Inferior parietal cortex (tissue), 1 donor: ENCODE measurements at regions not wholly inside any gene's neighbourhood (a gene's known extent, or its start where the extent isn't known, plus 50 kb on each side); places are given as distances from the start of the nearest gene placed in this dataset.

Experiments used
- DNase-seq: peaks from one replicate; pipeline ENCODE4 v3.0.0-alpha.2; 2016; ENCODE audit errors: extremely low spot score

DNA sequence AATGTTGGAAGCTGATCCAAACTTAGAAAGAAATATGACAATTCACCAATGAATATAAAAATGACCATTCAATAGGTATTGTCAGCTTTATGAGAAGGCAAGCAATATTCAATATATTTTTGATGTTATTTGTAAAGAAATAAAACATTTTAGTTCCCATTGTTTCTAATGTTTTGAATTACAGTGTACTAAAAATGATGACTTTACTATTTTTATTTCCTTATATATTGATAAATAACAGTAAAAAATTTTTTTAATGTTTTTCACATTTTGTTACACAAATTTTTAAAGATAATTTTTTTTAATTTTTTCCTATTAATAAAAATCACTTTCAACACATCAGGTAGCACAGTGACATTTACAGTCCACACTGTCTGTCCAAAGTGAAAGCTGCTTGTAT is 565.5 kb upstream of the FAM241A start:
- no peak for DNase-seq

- DNase-seq = no peak
Observed at GRCh38 chr4:111595456-111595855, 549.8 kb upstream of the FAM241A start.

GRCh38 chr4:111596491-111596890 is 548.8 kb upstream of the FAM241A start:
- no peak for DNase-seq

- no peak for DNase-seq
Observed at GRCh38 chr4:111601671-111602070, 543.6 kb upstream of the FAM241A start.

GRCh38 chr4:111602848-111603247 is 542.4 kb upstream of the FAM241A start:
- DNase-seq = no peak

DNA sequence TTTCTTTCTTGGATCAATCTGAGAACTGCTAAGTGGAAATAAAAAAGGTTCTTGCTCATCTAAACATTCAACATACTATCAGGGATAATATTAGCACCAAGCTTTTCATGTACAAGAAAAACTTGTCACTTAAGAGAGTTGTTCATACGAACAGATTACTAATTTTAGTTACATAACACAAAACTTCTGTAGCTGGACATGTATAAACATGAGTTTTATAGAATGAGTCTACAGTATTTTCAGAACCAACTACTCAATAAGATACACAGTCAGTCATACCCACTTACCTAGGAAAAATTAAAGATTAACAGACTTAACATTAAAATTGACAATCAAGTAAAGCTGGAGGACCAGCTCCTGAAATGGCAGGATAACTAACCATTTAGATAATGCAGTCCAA is 540.1 kb upstream of the FAM241A start:
- no peak for DNase-seq

- DNase-seq = no peak
Observed at GRCh38 chr4:111610681-111611080, 534.6 kb upstream of the FAM241A start.

DNA sequence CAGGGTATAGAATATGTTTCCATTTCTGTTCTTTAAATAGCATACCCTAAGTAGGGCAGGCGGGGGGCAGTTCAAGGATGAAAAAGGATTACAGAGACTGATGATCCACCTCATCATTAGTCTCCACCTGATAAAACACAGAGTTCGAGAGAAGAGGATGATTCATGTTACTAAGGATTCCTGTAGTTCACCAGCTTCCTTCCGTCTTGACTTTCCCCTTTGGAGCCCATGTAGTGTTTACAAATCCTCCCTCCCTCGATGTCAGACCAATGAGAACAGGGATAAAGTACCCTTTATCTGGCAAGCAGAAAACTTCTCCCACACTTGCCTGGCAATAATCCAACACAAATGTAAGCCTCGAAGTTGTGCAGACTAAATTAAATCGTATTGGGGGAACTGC is 526.3 kb upstream of the FAM241A start:
- no peak for DNase-seq

DNA sequence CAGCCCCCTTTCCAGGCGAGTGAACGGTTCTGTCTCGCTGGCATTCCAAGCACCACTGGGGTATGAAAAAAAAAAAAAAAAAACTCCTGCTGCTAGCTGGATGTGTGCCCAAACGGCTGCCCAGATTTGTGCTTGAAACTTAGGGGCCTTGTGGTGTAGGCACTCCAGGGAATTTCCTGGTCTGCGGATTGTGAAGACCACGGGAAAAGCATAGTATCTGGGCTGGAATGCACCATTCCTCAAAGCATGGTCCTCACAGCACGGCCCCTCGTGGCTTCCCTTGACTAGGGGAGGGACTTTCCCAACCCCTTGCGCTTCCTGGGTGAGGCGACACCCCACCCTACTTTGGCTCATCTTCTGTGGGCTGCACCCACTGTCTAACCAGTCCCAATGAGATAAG is 516.8 kb upstream of the FAM241A start:
- no peak for DNase-seq

- DNase-seq = peak; percentile 64
Observed at GRCh38 chr4:111630705-111631104, 514.5 kb upstream of the FAM241A start.

DNA sequence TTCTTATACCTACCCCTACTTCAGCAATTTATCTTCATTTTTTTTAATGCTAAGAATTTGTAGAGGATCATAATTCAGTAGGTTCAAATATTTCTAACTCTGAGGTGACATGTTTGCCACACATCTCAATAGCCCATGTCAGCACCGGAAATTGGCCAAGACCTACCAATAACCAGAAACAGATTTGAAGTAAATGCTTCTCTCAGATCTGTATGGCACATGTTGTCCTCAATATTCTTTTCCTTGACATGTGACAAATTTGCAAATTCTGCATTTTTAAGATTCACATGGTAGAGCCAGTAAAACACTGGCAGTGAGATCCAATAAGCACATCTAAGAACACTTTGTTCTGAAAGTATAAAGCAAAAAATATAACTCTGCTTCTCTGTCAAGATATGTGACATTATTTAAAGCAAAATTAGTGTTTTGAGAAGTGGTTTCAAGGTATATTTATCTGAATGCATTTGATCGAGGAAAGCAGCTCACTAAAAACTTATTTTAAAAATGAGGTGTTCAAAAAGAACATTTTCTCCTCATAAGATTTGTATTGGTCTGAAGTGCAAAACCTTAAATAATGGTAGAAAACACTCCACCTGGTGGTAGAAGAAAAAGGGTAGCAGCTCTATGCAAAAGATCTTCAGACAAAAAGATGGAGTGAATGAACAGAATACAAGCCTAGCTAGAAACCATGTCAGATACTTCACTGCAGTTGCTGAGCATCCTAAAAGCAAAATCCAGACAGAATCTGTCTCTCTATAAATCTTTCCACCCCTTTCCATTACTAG is 513.8 kb upstream of the FAM241A start:
- DNase-seq = peak; percentile 18

GRCh38 chr4:111632641-111633151 is 512.6 kb upstream of the FAM241A start:
- DNase-seq = no peak

- DNase-seq = no peak
Observed at GRCh38 chr4:111633663-111634266, 511.5 kb upstream of the FAM241A start.

DNA sequence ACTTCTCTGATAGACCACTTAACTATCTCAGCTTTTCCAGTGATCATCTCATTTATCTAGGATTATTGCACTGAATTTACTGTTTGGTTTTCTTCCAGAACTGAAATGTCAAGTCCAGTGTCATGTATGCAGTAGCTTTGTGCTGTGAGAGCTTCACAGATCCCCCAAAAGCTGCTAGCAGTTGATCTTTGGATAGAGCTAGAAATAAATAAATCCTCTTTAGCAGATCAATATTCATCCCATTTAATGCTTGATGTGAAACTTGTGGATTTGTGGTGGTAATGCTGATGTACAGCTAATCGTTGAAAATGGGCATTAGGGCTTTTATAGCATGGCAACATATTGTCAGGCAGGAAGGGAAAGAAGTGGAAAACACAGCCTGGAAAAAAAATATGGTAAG is 509.6 kb upstream of the FAM241A start:
- DNase-seq = no peak

DNA sequence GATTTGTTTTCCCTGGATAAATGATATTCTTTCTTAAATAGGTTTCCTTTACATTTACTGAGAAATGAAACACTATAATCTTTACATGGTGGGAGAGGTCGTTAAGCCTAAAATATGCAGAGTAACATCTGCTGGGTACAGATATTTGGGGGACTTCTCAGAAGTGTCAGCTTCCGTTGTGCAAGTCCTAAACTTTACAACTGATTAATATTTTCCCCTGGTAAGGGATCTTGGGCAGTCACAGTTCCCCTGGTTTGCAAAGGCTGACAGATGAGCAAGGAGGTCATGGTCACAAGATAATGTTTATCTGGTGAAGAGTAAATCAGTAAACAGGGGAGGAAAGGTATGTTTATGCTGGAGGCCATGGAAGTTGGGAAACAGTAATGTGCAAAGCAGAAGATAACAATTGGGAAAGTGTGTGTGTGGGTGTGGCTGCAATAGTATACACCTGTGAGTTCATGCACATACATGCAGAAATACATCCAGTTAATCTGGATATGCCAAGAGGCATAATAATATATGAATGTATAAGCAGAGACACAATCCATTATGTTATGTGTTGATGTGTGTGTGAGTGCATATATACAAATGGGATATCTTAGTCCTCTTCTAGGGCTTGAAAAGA is 508.2 kb upstream of the FAM241A start:
- no peak for DNase-seq

- no peak for DNase-seq
Observed at GRCh38 chr4:111639120-111639690, 506.0 kb upstream of the FAM241A start.

DNA sequence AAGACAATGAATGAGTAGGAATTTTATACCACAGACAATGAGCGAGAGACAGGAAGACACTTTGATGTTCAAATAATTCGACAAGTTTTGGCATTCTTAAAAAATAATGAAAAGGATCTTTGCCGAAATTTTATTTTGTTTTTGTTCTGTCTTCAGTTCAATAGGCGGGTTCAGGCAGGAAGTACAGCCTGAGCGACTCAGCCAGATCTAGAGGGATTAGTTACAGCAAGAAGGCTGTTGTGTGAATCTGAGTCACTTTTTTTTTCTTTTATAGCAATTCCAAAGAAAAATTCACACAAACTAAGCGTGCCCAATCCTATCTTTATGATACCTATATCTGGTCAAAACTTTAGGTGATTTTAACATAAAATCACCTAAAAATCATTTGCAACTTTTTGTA is 505.4 kb upstream of the FAM241A start:
- DNase-seq = no peak

DNA sequence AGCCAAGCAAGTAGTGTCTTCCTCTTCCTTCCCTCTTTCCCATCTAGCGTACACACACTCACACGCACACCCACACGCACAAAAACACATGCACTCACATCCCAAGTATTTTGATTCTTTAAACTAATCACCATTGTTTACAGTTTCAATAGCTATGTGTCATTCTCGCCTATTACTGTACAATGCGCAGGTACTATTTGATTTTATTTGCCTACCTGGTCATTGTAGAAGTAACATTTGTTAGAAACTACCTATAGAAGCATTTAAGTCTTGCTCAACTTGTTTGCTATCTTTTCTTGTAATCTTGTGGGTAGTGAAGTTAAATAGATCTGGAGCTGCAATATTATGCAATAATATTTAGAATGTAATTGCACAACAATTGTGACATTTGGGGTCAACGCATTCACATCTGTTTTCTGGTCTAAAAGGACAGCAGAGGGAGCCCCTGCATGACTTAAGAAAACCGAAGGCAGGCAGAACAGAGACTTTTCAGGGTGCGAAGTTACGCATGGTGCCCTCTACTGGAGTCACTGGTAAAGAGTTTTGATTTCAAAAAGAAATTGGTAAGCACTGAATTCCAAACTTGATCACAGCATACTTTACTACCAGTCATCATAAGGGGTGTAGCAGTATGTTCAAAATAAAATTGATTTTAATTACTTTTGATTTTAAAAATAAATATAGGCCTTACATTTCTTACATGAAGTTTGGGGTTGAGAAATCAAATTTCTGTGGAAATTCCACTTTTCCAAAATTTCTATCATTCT is 503.3 kb upstream of the FAM241A start:
- DNase-seq = peak; percentile 87

- DNase-seq = no peak
Observed at GRCh38 chr4:111648056-111648455, 497.2 kb upstream of the FAM241A start.

GRCh38 chr4:111649308-111649707 is 495.9 kb upstream of the FAM241A start:
- DNase-seq = no peak

DNA sequence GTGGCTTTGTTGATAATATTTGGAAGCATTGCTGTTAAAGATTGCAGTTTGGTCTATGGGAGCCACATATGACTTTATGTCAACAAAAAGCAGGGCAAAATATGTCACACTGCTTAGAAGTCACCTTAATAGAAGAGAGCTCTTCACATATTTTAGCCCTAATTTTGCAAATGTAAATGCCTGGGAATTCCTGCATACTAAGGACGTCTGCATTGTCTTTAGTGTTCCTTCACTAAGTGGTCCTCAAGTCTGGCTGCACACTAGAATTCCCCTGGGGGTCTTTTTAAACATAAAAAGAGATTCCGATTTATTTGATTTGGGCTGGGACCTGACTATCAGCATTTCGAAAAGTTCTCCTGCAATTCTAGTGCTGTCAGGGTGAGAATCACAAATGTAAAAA is 495.1 kb upstream of the FAM241A start:
- no peak for DNase-seq

DNA sequence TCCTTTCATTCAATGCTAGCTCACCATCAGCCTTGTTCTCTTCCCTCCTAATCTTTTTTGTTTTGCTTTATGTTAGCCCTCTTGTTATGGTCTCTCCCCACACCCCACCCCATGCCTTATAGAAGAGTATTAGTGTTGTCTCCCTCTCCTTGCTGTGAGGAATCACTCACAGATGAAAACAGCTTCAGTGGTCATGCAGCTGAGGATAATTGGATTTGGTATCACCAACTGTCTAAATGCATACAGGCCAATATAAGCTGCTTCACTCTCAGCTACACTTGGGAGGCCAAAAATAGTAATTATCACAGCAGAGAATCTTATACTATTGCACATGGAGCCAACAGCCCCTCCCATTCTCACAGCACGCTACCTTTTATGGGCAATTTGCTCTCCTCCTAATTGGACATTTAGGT is 494.6 kb upstream of the FAM241A start:
- no peak for DNase-seq
